ENCODE measurements at regions not wholly inside any gene's neighbourhood (a gene's known extent, or its start where the extent isn't known, plus 50 kb on each side); places are given as distances from the start of the nearest gene placed in this dataset.

- intact Hi-C loops (cut with micrococcal nuclease), result no loop called here
- H3K4me1 ChIP-seq (ENCODE audit: control insufficient read depth in 2 of 2, insufficient read depth in 2 of 2, low read length in 2 of 2), result no peaks in the 10 kb centered on the region
- CTCF ChIA-PET, result no interaction called here
Observed at GRCh38 chrX:7318661-7319060, 170.7 kb upstream of the PUDP start.

GRCh38 chrX:7318241-7318640 lies 170.3 kb upstream of the PUDP start:
- Histone ChIP-seq H3K4me1 (ENCODE audit: control insufficient read depth in 2 of 2, insufficient read depth in 2 of 2, low read length in 2 of 2) (no peaks in the 10 kb centered on the region), H3K4me3 (ENCODE audit: low read length) (no peak overlapping the region), H3K9me3 (ENCODE audit: control insufficient read depth in 2 of 3, low read length in 3 of 3) (no peaks in the 10 kb centered on the region), H3K27ac (ENCODE audit: low read depth, low read length) (no peak overlapping the region), H3K36me3 (ENCODE audit: control insufficient read depth in 2 of 3, insufficient read depth in 3 of 3, low read length in 3 of 3) (no peaks in the 10 kb centered on the region), H3K27me3 (ENCODE audit: control insufficient read depth in 2 of 2, insufficient read depth in 2 of 2, low read length in 2 of 2) (no peaks in the 10 kb centered on the region)
- no peaks in the 10 kb centered on the region for H3K27me3 Mint-ChIP-seq
- ChIA-PET POLR2A (no interaction called here), CTCF (no interaction called here)
- intact Hi-C loops (cut with micrococcal nuclease), result no loop called here
- no peak for ATAC-seq
- no peak for DNase-seq
- peaks cover 0 to 13% (median 0%) of the 10 kb centered on the region in 5 donors for H3K36me3 Mint-ChIP-seq
- no peaks in the 10 kb centered on the region for H3K4me1 Mint-ChIP-seq
- no peak overlapping the region for H3K4me3 Mint-ChIP-seq
- no peaks in the 10 kb centered on the region for H3K9me3 Mint-ChIP-seq
- H3K27ac Mint-ChIP-seq, result no peak overlapping the region

More at GRCh38 chrX:7318661-7319060, 170.7 kb upstream of the PUDP start:
- Mint-ChIP-seq H3K36me3 (peaks cover 0 to 13% (median 1%) of the 10 kb centered on the region in 5 donors), H3K4me1 (no peaks in the 10 kb centered on the region), H3K9me3 (peaks cover 0 to under 1% (median 0%) of the 10 kb centered on the region in 11 donors), H3K27ac (no peak overlapping the region), H3K4me3 (no peak overlapping the region), H3K27me3 (no peaks in the 10 kb centered on the region)
- DNase-seq, result no peak
- Histone ChIP-seq H3K36me3 (ENCODE audit: control insufficient read depth in 2 of 3, insufficient read depth in 3 of 3, low read length in 3 of 3) (no peaks in the 10 kb centered on the region), H3K4me3 (ENCODE audit: low read length) (no peak overlapping the region), H3K27me3 (ENCODE audit: control insufficient read depth in 2 of 2, insufficient read depth in 2 of 2, low read length in 2 of 2) (no peaks in the 10 kb centered on the region), H3K9me3 (ENCODE audit: control insufficient read depth in 2 of 3, low read length in 3 of 3) (no peaks in the 10 kb centered on the region), H3K27ac (ENCODE audit: low read depth, low read length) (no peak overlapping the region)
- POLR2A ChIA-PET, result no interaction called here
- ATAC-seq, result no peak

DNA sequence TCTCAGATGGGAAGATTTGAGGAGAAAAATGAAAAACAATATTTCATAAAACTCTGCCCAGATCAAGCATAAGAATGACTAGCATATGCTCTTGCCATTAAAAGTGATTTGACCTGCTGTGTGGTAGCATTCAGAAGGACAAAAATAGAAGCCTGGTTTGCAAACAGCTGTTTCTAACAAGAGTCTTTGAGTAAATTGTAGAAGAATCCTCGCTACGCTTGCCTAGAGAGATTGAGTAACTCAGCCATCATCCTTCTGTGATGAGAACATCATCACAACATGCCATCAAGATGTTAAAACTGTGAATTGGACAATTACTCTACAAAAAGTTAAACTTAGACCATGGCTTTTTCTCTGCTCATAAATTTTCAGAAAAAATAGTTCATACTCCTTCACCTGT lies 168.9 kb upstream of the PUDP start:
- H3K9me3 ChIP-seq (ENCODE audit: control insufficient read depth in 2 of 3, low read length in 3 of 3), result no peaks in the 10 kb centered on the region
- intact Hi-C loops (cut with micrococcal nuclease), result no loop called here
- H3K4me3 ChIP-seq (ENCODE audit: low read length), result no peak overlapping the region
- no peaks in the 10 kb centered on the region for H3K4me1 ChIP-seq (ENCODE audit: control insufficient read depth in 2 of 2, insufficient read depth in 2 of 2, low read length in 2 of 2)
- Mint-ChIP-seq H3K27me3 (no peaks in the 10 kb centered on the region), H3K9me3 (peaks cover 0 to 3% (median 0%) of the 10 kb centered on the region in 11 donors), H3K4me3 (no peak overlapping the region), H3K27ac (no peak overlapping the region), H3K4me1 (peaks cover 0 to 4% (median 0%) of the 10 kb centered on the region in 7 donors), H3K36me3 (peaks cover 0 to 18% (median 0%) of the 10 kb centered on the region in 5 donors)
- DNase-seq (no peak), ATAC-seq (no peak)
- CTCF ChIA-PET, result no interaction called here
- H3K27me3 ChIP-seq (ENCODE audit: control insufficient read depth in 2 of 2, insufficient read depth in 2 of 2, low read length in 2 of 2), result no peaks in the 10 kb centered on the region
- no peak overlapping the region for H3K27ac ChIP-seq (ENCODE audit: low read depth, low read length)
- H3K36me3 ChIP-seq (ENCODE audit: control insufficient read depth in 2 of 3, insufficient read depth in 3 of 3, low read length in 3 of 3), result no peaks in the 10 kb centered on the region
- POLR2A ChIA-PET, result no interaction called here

- POLR2A ChIA-PET, result no interaction called here
- H3K27ac ChIP-seq (ENCODE audit: low read depth, low read length), result no peak overlapping the region
Observed at GRCh38 chrX:7316280-7316679, 168.3 kb upstream of the PUDP start.

GRCh38 chrX:7314425-7314824 lies 166.5 kb upstream of the PUDP start:
- Histone ChIP-seq H3K9me3 (ENCODE audit: control insufficient read depth in 2 of 3, low read length in 3 of 3) (no peaks in the 10 kb centered on the region), H3K36me3 (ENCODE audit: control insufficient read depth in 2 of 3, insufficient read depth in 3 of 3, low read length in 3 of 3) (no peaks in the 10 kb centered on the region), H3K27ac (ENCODE audit: low read depth, low read length) (no peak overlapping the region), H3K27me3 (ENCODE audit: control insufficient read depth in 2 of 2, insufficient read depth in 2 of 2, low read length in 2 of 2) (no peaks in the 10 kb centered on the region), H3K4me1 (ENCODE audit: control insufficient read depth in 2 of 2, insufficient read depth in 2 of 2, low read length in 2 of 2) (no peaks in the 10 kb centered on the region), H3K4me3 (ENCODE audit: low read length) (no peak overlapping the region)
- no peak for DNase-seq
- H3K36me3 Mint-ChIP-seq, result peaks cover 0 to 18% (median 0%) of the 10 kb centered on the region in 5 donors
- ChIA-PET CTCF (no interaction called here), POLR2A (no interaction called here)
- H3K27ac Mint-ChIP-seq, result no peak overlapping the region
- H3K9me3 Mint-ChIP-seq, result peaks cover 0 to 3% (median 0%) of the 10 kb centered on the region in 11 donors
- no peak for ATAC-seq
- intact Hi-C loops (cut with micrococcal nuclease), result no loop called here
- peaks cover 0 to 4% (median 0%) of the 10 kb centered on the region in 7 donors for H3K4me1 Mint-ChIP-seq
- no peak overlapping the region for H3K4me3 Mint-ChIP-seq
- H3K27me3 Mint-ChIP-seq, result no peaks in the 10 kb centered on the region

More at GRCh38 chrX:7316280-7316679, 168.3 kb upstream of the PUDP start:
- Histone ChIP-seq H3K9me3 (ENCODE audit: control insufficient read depth in 2 of 3, low read length in 3 of 3) (no peaks in the 10 kb centered on the region), H3K4me3 (ENCODE audit: low read length) (no peak overlapping the region), H3K36me3 (ENCODE audit: control insufficient read depth in 2 of 3, insufficient read depth in 3 of 3, low read length in 3 of 3) (no peaks in the 10 kb centered on the region), H3K27me3 (ENCODE audit: control insufficient read depth in 2 of 2, insufficient read depth in 2 of 2, low read length in 2 of 2) (no peaks in the 10 kb centered on the region), H3K4me1 (ENCODE audit: control insufficient read depth in 2 of 2, insufficient read depth in 2 of 2, low read length in 2 of 2) (no peaks in the 10 kb centered on the region)
- DNase-seq, result no peak
- peaks cover 0 to 4% (median 0%) of the 10 kb centered on the region in 7 donors for H3K4me1 Mint-ChIP-seq
- CTCF ChIA-PET, result no interaction called here
- H3K9me3 Mint-ChIP-seq, result peaks cover 0 to 3% (median 0%) of the 10 kb centered on the region in 11 donors
- H3K4me3 Mint-ChIP-seq, result no peak overlapping the region
- H3K27ac Mint-ChIP-seq, result no peak overlapping the region
- H3K36me3 Mint-ChIP-seq, result peaks cover 0 to 18% (median 0%) of the 10 kb centered on the region in 5 donors
- no peak for ATAC-seq
- H3K27me3 Mint-ChIP-seq, result no peaks in the 10 kb centered on the region
- intact Hi-C loops (cut with micrococcal nuclease), result no loop called here

DNA sequence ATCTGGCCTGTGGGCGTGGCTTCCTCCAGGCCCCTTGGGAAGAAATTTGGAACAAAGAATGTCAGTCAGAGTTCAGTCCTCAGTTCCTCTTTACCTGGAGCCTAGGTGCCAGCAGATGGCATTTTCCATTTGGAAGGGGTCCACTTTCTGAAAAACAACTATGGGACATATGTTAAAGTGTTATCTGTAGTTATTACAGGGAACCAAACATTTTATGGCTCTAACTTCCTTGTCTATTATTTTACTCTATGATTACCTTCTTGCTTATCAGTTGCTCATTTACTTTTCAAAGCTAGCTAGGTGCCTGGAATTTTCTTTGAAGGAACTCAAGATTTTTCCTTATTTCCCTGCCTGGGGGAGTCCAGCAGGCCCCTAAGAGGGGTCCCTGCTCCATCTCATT lies 159.8 kb upstream of the PUDP start:
- ChIA-PET POLR2A (no interaction called here), CTCF (no interaction called here)
- no peak overlapping the region for H3K4me3 ChIP-seq (ENCODE audit: low read length)
- peaks cover 0 to 24% (median 12%) of the 10 kb centered on the region in 5 donors for H3K36me3 Mint-ChIP-seq
- DNase-seq (no peak), ATAC-seq (no peak)
- no peaks in the 10 kb centered on the region for H3K4me1 ChIP-seq (ENCODE audit: control insufficient read depth in 2 of 2, insufficient read depth in 2 of 2, low read length in 2 of 2)
- intact Hi-C loops (cut with micrococcal nuclease), result no loop called here
- H3K27me3 Mint-ChIP-seq, result no peaks in the 10 kb centered on the region
- peaks cover 0 to 4% (median 0%) of the 10 kb centered on the region in 7 donors for H3K4me1 Mint-ChIP-seq
- no peaks in the 10 kb centered on the region for H3K36me3 ChIP-seq (ENCODE audit: control insufficient read depth in 2 of 3, insufficient read depth in 3 of 3, low read length in 3 of 3)
- H3K9me3 ChIP-seq (ENCODE audit: control insufficient read depth in 2 of 3, low read length in 3 of 3), result no peaks in the 10 kb centered on the region
- H3K27me3 ChIP-seq (ENCODE audit: control insufficient read depth in 2 of 2, insufficient read depth in 2 of 2, low read length in 2 of 2), result no peaks in the 10 kb centered on the region
- H3K9me3 Mint-ChIP-seq, result peaks cover 0 to 2% (median 0%) of the 10 kb centered on the region in 11 donors
- H3K27ac Mint-ChIP-seq, result no peak overlapping the region
- no peak overlapping the region for H3K4me3 Mint-ChIP-seq
- no peak overlapping the region for H3K27ac ChIP-seq (ENCODE audit: low read depth, low read length)

GRCh38 chrX:7294483-7294882 lies 146.5 kb upstream of the PUDP start:
- intact Hi-C loops (cut with micrococcal nuclease), result no loop called here
- H3K27ac Mint-ChIP-seq, result no peak overlapping the region
- ChIA-PET CTCF (no interaction called here), POLR2A (no interaction called here)
- no peaks in the 10 kb centered on the region for H3K27me3 ChIP-seq (ENCODE audit: control insufficient read depth in 2 of 2, insufficient read depth in 2 of 2, low read length in 2 of 2)
- H3K4me1 Mint-ChIP-seq, result no peaks in the 10 kb centered on the region
- no peak overlapping the region for H3K4me3 Mint-ChIP-seq
- no peak overlapping the region for H3K4me3 ChIP-seq (ENCODE audit: low read length)
- peaks cover 0 to 6% (median 5%) of the 10 kb centered on the region in 5 donors for H3K36me3 Mint-ChIP-seq
- no peak for DNase-seq
- no peak for ATAC-seq
- H3K9me3 Mint-ChIP-seq, result no peaks in the 10 kb centered on the region
- no peaks in the 10 kb centered on the region for H3K9me3 ChIP-seq (ENCODE audit: control insufficient read depth in 2 of 3, low read length in 3 of 3)
- no peaks in the 10 kb centered on the region for H3K27me3 Mint-ChIP-seq
- H3K4me1 ChIP-seq (ENCODE audit: control insufficient read depth in 2 of 2, insufficient read depth in 2 of 2, low read length in 2 of 2), result no peaks in the 10 kb centered on the region
- H3K36me3 ChIP-seq (ENCODE audit: control insufficient read depth in 2 of 3, insufficient read depth in 3 of 3, low read length in 3 of 3), result no peaks in the 10 kb centered on the region
- no peak overlapping the region for H3K27ac ChIP-seq (ENCODE audit: low read depth, low read length)

Data from naive thymus-derived CD4-positive, alpha-beta T cell (primary cell).